Inflammatory macrophage treated with lipopolysaccharide for 4 hours (primary cell): ENCODE measurements at regions not wholly inside any gene's neighbourhood (a gene's known extent, or its start where the extent isn't known, plus 50 kb on each side); places are given as distances from the start of the nearest gene placed in this dataset.
"Not testable (repeated sequence)": the region's sequence is repeated elsewhere in the genome, so short reads cannot be mapped to it uniquely, and the experiment has no call there.

Experiments
- DNase-seq: peaks from one replicate; pipeline ENCODE4 v3.0.0-alpha.2; 2020

DNA sequence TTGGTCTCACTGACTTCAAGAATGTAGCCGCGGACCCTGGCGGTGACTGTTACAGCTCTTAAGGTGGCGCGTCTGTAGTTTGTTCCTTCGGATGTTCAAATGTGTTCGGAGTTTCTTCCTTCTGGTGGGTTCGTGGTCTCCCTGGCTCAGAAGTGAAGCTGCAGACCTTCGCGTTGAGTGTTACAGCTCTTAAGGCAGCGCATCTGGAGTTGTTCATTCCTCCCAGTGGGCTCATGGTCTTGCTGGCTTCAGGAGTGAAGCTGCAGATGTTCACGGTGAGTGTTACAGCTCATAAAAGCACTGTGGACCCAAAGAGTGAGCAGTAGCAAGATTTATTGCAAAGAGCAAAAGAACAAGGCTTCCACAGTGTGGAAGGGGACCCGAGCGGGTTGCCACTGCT lies 2067.0 kb upstream of the CDH6 start:
- DNase-seq = not testable (repeated sequence)

GRCh38 chr5:29122306-29122705 lies 2071.2 kb upstream of the CDH6 start:
- no peak for DNase-seq

- no peak for DNase-seq
Observed at GRCh38 chr5:29114331-29114768, 2076.0 kb upstream of the CDH9 start.

DNA sequence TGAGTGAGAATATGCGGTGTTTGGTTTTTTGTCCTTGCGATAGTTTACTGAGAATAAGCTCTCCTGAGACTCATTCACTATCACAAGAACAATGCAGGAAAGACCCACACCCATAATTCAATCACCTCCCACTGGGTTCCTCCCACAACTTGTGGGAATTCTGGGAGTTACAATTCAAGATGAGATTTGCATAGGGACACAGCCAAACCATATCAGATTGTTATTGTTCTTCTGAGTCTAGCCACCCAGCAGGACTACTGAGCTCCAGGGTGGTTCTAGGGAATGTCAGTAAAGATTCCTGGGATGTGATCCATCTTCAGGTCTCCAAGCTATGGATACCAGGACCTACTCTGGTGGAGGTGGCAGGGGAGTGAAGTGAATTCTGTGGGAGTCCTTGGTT lies 2075.1 kb upstream of the CDH9 start:
- no peak for DNase-seq

DNA sequence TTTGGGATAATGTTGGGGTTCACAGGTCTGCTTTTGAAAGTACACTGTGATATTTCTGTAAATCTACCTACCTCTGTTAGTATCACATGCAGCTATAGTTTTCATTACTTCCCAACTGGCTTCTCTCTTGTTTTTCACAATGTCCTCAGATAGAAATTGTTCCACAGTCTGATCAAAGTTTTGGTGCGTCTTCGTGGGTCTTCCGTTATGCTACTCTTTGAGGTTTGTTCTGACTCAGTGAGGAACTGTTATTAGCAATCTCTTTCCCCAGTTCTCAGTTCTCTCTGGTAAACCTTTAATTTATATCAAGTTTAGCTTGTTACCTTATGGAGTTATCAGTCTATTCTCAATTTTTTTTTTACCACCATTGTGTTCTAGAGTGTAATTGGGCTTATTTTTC lies 2061.2 kb upstream of the CDH9 start:
- no peak for DNase-seq

DNA sequence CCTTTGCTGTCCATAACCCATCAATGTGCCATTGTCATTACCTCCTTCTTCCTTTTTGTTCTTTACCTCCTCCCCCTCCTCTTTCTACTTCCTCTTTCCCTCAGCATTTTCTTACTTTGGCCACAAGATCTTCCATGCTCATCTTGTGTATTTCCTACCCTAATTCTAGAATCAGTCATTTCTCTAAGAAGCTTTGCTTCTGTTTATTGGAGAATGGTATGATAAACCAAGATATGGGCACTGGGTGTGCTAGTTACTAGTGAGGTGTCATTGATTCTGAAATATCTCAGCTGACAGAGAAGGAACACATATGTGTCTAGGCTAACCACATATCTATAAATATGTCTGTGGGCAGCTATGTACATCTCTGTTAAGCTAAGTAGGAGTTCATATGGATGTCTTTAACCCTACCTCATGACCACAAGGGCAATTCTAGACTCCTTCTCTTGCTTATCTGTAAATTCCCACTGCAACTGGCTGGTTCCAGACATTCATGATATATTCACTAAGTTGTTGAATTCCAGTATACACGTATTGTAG lies 2051.3 kb upstream of the CDH9 start:
- no peak for DNase-seq

GRCh38 chr5:29085142-29085541 lies 2046.8 kb upstream of the CDH9 start:
- no peak for DNase-seq

GRCh38 chr5:29079771-29080170 lies 2041.4 kb upstream of the CDH9 start:
- no peak for DNase-seq

GRCh38 chr5:29077451-29077850 lies 2039.1 kb upstream of the CDH9 start:
- no peak for DNase-seq

GRCh38 chr5:29069104-29069402 lies 2030.7 kb upstream of the CDH9 start:
- no peak for DNase-seq

DNA sequence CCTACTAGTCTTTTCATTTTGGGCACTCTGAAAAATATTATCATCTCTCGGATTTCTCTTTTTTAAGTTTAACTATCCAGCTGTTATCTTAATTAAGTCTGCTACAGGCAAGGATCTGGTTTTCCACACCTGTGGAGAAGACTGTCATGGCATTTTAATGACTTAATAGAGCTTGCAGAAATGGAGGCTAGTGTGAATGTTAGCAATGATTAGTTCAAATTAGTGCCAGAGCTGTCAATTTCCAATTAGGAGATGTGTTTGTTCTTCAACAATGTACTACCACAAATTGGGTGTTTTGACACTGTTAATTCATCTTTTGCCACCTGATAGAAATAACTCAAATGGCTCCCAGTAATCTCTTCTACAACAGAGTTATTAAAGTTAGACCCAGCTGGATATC lies 2023.0 kb upstream of the CDH9 start:
- no peak for DNase-seq

GRCh38 chr5:29054694-29055093 lies 2016.3 kb upstream of the CDH9 start:
- no peak for DNase-seq

DNA sequence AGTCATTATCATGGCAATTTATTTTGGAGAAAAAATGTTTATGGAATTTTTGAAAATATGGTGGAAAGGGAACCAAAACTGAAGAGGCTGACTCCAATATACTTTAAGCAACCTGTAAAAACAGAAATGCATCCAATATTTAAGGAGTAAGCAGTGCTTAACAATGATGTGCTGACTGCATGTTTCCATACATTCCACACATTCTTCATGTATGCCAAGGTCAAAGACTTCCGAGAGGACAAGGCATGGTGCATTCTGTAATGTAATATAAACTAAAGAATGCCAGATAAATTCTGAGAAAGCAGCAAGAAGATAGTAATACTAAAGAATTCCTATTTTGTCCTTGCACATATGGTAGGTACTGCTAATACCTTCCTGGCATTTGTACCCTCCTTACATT lies 2015.9 kb upstream of the CDH9 start:
- no peak for DNase-seq

- no peak for DNase-seq
Observed at GRCh38 chr5:29051509-29051908, 2013.1 kb upstream of the CDH9 start.

GRCh38 chr5:29042152-29042551 lies 2003.8 kb upstream of the CDH9 start:
- no peak for DNase-seq

GRCh38 chr5:29040404-29040803 lies 2002.0 kb upstream of the CDH9 start:
- DNase-seq = no peak

GRCh38 chr5:29039994-29040393 lies 2001.6 kb upstream of the CDH9 start:
- no peak for DNase-seq

DNA sequence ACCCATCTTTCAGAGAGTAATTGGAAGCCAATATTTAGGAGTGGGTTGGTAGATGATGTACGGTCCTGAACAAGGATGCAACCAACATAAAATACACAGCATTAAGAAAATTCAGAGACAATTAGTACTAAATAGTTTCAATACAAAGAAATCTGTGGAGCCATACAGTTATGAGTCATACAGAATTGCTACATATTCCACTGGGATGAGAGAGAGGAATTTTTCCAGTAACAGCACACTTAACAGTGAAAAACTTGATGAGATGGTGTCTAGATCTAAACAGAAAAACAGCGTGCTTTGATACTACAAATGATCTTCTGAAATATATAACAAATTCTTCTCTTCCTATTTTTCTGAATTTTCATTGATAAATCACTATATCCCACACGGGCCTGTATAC lies 1999.3 kb upstream of the CDH9 start:
- DNase-seq = no peak

DNA sequence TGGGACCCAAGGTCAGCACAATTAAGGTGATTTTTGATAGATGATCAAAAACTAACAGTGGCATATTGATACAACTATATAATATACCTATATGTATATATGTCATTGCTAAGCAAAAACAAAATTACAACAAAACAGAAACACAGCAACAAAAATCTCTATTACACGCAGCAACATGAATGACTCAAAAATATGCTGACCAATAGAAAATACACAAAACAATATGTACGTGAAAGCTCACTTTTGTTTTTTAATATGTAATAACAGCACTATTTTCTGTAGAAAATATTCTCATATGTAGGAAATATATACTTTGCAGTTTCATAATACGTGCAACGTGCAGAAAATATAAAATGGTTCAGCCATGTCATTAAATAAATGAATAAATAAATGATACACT lies 1985.7 kb upstream of the CDH9 start:
- DNase-seq = no peak

- DNase-seq = no peak
Observed at GRCh38 chr5:29023541-29023940, 1985.2 kb upstream of the CDH9 start.

DNA sequence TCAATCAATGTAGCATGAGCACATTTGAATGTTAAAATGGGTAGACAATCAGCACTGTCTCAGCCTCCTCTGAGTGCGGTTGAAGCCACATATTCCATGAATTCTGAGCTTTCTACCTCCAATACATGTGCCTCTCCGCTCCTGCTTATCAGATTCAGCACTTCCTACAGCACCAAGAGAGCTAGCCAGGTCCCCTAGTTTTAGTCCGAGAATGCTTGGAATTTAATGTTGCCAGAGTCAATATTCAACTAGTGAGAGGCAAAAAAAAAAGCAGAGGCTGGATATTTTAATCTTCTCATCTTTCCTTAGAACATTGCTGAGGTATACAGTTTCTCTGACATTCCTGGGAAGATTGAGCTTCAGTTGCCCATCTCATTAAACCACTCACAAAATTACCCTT lies 1979.1 kb upstream of the CDH9 start:
- no peak for DNase-seq

- DNase-seq = no peak
Observed at GRCh38 chr5:29016067-29016466, 1977.7 kb upstream of the CDH9 start.

DNA sequence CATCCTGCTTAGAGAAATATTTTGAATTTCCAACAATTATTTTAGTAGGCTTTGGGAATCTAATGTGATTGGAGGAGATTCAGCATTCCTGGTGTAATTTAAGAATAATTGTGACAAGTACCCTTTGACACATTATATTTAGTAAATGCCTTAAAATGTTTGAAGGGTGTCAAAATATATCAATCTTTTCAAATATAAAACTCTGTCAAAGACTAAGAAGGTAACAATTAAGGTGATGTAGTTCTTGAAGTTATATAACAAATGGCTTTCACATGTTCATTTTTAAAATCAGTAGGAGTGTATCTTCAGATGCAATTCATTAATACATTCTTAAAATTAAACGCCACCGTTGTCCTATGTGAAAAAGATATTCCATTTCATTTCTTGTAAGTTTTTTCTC lies 1977.1 kb upstream of the CDH9 start:
- no peak for DNase-seq

DNA sequence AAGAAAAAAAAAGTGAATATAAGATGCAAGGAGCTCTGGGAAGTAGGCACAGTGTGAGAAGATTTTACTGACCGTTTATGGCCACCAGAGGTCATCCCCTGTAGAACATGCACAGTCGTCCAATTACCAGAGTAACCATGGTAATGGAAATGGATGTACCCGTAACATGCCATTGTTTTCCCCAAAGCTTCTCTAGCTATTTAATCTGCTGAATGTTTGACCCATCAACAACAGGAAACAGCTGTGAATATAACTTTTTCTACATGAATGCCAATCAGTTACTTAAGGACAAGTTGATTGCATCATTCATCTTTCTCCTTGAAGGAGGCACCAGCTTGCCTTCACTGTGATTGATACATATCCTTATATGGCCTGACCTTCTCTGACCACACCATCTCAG lies 1967.0 kb upstream of the CDH9 start:
- DNase-seq = no peak

- DNase-seq = no peak
Observed at GRCh38 chr5:29002481-29002880, 1964.1 kb upstream of the CDH9 start.

DNA sequence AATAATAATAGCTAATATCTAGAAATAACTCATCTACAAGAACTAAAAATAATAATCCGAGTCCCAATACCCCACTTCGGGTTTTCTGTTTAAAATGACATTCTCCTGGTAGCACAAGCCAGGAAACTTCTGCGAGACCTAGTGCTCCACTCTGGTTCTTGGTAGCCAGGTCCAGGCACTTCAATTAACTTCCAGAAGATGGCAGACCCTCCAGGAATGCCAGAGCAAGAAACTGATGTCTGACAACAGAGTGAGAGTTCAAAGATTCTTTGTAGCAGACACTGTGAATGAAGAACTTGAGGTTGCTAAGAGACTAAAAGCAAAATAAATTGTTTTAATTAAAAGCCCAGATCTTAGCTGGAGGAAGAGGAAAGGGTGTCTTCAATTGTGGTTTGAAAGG lies 1963.3 kb upstream of the CDH9 start:
- no peak for DNase-seq
